Activated CD8-positive, alpha-beta memory T cell treated with anti-CD3 and anti-CD28 coated beads for 36 hours (primary cell): ENCODE measurements at regions not wholly inside any gene's neighbourhood (a gene's known extent, or its start where the extent isn't known, plus 50 kb on each side); places are given as distances from the start of the nearest gene placed in this dataset.

ENCODE experiments used
- CTCF ChIA-PET: fragments of 350-600 bp; sonication (Branson Sonifier 250); formaldehyde crosslinking; loops from one replicate; lab custom pipeline; 2021; ENCODE audit warnings: antibody characterized with exemption; lab: Charles Lee
- POLR2A ChIA-PET: fragments of 350-600 bp; sonication (Branson Sonifier 250); formaldehyde crosslinking; loops from one replicate; lab custom pipeline; 2021; ENCODE audit warnings: antibody characterized with exemption; lab: Charles Lee

DNA sequence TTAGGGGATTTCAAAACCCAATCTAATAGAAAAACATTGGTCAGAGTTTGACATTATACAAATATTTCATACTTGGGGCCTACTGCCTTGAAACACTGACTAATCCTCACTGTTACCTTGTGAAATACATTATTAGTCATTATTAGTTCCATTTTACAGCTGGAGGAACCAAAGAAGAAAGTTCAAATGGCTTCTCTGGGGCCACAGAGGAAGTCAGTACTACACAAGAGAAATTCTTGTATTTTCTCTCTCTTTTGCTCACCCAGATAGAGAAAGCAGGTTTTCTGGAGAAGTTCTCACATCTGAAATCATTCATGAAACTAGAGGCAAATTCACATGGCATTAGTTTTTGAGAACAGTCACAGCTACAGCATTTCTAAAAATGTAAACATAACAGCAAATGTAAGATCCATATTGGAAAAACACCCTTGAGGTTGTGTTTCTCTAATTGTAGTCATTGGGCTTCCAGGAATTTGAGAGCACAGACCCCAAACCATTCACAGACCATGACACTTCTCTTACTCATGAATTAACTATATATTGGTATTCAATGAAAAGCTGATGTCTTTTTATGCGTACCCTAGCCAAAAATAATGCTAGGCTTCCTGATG is 83.0 kb downstream of the LLPH start:
- ChIA-PET POLR2A (no interaction called here), CTCF (interaction anchor here (0.6 kb wide), 1 partner anchor 56 kb away, joined by 3 read pairs; no protein-coding TSS in a partner anchor)

DNA sequence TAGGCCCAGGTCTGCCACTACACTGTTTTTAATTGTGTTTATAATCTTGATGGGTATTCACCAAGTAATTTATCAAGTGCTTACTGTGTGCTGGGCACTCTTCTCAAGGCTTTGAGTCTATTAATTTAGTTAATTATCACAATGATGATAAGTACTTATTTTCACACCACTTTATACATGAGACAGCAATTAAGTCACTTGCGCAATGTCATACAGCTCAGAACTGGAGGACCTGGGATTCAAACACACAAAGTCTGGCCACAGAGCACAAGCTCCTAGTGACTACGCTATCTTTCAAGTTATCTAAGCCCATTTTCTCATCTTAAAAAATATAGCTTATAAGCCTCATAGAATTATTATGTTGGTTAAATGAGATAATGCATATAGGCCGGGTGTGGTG is 85.0 kb downstream of the LLPH start:
- ChIA-PET CTCF (no interaction called here), POLR2A (no interaction called here)

DNA sequence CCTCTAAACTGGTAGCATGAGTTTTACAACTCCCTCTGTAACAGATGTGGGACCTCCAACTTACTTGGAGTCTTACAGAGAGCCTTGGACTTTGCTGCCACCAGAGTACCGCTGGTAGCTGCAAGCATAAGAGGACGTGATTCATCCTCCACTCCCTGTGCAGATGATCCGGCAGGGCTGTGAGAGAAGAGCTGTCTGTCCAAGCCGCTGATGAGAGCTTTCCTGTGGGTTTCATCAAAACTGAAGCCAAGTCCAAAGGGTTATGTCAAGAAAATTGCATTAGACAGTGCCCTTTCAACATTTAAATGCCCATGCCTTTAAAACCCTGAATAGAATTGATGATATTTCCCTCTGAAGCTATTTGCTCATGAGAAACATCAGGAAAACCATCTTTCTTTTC is 85.8 kb downstream of the LLPH start:
- POLR2A ChIA-PET, result no interaction called here
- CTCF ChIA-PET, result no interaction called here

DNA sequence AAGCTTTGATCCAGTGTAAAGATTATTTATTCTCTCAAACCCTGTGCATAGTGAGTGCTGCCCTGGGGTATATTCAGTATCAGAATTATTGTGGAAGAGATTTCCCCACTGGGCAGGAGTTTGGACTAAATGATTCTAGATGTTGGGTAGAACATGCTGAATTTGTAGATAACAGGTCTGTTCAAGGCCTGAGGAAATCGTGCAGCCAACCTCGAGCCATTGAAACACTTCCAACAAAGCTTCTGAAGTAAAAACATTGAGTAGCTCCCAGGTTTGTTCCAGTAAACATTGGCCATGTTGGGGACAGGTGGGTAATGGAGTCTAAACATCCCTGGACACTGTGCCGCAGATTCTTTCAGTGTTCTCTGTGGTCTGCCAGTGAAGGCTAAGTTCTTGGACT is 87.5 kb downstream of the LLPH start:
- POLR2A ChIA-PET, result no interaction called here
- CTCF ChIA-PET, result no interaction called here

DNA sequence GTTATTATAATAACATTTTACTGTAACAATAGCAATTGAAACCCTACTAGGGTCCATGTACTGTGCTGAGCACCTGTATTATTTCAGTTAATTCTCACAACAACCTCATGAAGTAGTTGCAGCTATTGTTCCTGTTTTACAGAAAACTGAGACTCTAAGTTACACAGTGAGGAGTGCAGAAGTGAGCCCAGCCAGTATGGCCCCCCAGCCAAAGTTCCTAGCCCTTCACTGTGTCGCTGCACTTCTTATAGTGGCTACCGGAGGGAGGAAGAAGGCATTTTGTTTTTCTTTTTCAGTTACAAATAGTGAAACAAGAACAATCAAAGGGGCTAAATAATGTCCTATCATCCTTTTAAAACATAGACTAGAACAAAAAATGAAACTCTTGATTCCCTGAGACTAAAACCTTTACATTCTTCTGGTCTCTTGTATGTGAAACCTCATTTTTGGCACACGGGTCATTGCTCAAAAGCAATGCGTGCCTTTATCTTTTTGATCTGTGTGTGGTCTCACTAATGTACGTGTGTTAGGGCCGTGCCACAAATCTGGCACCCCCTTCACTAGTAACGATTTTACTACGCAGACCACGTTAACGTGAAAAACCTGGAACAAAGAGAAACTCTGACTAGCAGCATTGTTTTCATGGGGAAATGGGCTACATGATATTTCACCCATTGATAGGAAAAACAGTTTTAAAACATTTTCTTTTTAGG is 88.7 kb downstream of the LLPH start:
- ChIA-PET CTCF (no interaction called here), POLR2A (no interaction called here)

DNA sequence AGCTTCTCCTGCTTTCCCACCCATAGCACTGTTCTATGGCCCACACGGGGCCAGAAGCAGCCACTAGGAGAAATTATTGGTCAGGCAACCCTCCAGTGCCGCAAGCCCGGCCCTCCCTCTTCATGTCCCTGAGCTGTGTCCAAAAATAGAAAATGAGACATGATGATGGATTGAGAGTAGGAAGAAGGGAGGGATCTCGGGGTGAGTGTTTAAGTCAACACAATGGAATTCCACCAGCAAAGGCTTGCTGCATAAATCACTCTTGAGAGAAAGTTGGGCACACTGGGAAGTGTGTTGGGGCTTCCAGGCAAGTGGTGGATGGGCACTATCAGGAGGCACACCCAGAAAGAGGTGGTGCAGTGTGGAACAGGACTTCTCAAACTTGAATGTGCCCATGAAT is 94.2 kb downstream of the LLPH start:
- CTCF ChIA-PET, result interaction anchor here (1.1 kb wide), 1 partner anchor 480 kb away, joined by 3 read pairs; no protein-coding TSS in a partner anchor
- POLR2A ChIA-PET, result no interaction called here

DNA sequence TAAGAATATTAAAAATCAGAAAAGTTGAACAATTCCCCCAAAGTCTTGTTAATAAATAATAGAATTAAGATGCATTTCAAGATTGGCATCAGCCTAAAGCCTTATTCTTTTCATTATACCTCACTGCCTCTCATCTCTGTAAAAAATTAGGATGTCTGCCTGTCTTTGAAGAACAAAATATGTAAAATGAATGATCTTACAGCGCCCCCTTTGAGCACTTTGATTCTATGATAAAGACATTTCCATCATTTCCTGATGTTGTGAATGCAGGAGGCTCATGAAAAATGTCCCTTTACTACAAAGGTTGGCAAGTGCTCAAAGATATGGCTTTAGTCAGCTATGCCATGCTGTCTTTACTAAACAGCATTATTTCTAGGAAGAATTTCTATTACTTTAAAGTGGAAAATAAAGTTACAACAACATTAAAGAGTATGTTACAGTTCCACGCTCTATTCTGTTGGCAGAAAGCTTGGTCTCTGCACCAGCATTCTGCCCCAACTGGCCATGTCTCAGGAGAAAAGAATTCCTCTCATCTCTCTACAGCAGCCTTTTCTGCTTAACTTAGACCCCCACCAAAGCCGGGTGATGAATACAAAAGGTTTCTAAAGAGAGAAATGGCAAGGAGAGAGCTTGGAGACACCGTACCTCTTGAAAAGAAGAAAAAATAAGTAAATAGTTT is 95.1 kb downstream of the LLPH start:
- POLR2A ChIA-PET, result no interaction called here
- CTCF ChIA-PET, result interaction anchor here (1.1 kb wide), 1 partner anchor 479 kb away, joined by 3 read pairs; no protein-coding TSS in a partner anchor

DNA sequence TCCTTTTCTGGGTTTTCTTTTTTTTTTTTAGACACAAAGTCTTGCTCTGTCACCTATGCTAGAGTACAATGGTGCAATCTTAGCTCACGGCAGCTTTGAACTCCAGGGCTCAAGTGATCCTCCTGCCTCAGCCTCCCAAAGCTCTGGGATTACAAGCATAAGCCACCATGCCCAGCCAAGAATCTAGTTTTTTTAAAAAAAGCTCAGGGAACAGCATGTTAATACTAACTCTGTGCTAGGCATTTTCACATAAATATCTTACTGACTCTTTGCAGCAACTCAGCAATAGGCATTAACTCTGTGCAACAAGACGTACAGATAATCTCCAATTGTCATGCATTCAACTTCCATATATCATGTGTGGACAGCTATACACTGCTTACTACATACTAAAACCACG is 97.4 kb downstream of the LLPH start:
- ChIA-PET CTCF (no interaction called here), POLR2A (no interaction called here)

DNA sequence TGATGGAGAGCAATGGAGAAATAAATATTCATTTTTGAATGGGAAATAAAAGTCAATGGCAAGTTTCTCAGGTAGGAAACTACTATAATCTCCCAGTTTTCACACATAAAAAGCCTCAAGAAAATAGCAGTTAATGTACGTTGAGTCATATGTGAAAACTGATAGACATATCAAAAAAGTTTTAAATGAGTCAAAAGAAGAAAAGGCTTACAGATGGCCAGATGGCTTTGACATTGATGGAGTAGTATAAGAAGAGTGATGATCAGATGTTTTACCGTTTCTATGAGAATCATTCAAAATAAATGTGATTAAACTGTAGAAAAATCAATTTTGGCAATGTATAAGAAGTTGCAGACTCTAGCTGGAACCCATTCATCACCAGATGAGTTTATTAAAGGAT is 97.8 kb downstream of the LLPH start:
- ChIA-PET CTCF (no interaction called here), POLR2A (no interaction called here)

DNA sequence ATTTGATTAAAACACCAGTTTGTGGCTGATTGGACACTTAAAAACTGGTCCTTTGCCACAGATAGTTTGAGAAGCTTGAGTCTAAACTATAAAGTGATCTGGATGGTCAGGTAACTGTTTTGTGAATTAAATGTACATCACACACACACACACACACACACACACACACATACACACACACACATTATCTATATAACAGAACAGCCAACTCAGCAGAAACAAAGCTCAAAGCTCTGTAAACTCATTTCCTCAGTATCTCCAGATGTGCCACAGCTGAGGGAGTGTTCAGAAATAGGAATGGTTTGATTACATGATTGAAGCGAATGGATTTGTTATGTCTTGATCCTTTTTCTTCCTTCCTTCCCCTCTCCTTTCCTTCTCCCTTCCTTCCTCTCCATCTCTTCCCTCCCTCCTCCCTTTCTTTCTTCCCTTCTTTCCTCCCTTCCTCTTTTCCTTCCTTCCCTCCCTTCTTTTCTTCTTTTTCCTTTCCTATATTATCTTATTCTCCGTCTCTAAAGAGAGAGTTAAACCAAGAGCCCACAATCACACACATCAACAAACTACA is 100.3 kb downstream of the LLPH start:
- CTCF ChIA-PET, result no interaction called here
- POLR2A ChIA-PET, result no interaction called here

DNA sequence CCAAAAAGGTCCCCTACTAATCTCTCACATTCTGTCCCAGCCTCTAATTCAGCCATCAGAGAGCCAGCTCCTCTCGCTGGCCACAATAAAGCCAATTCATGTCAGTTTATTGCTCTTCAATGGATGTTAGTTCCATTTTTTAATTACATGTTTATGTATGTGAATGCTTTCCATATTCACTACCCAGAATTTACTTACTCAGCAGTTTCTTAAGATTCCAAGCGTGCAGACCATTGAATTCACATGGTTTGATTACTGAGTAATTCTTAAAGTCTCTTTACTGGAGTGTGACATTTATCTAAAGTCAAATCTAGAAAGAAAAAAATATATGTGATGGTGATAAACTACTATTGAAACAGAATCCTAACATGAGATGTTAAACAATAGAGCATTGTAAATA is 102.2 kb downstream of the LLPH start:
- ChIA-PET POLR2A (no interaction called here), CTCF (no interaction called here)

DNA sequence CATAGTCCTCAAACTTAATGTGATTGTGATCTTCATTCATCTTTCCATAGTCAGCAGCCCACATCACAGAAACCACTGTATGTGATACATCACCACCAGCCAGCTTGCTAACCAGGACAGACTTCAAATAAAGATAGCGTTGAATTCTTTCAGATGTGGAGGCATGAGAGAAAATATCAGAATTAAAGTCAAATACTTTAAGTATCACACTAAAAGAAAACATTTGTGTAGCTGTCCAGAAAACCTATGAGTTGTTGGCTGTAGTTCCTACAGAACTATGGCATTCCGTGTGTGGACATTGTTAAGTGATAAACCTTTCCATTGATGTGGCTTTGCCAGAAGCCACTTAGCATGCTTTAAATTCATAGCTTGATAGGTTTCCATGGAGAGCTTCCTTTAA is 105.1 kb downstream of the LLPH start:
- ChIA-PET CTCF (no interaction called here), POLR2A (no interaction called here)

DNA sequence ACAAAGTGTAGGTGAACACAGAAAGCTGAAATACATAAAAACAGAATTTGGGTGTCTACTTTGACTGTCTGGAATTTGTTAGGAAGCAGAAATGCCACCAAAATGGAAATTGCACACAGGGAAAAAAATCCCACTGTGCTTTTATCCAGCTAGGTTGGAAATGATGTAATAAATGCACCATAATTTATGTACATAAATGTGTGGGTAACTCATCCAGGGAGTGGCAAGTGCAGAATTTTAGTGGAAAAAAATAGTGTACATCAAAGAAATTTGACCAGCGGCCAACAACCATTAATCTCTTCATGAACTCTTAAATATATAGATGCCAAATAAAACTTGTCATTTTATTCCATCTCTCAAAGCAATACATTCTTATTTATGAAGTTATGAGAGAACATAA is 105.6 kb downstream of the LLPH start:
- CTCF ChIA-PET, result interaction anchor here (0.5 kb wide), 1 partner anchor 620 kb away, joined by 3 read pairs; no protein-coding TSS in a partner anchor

DNA sequence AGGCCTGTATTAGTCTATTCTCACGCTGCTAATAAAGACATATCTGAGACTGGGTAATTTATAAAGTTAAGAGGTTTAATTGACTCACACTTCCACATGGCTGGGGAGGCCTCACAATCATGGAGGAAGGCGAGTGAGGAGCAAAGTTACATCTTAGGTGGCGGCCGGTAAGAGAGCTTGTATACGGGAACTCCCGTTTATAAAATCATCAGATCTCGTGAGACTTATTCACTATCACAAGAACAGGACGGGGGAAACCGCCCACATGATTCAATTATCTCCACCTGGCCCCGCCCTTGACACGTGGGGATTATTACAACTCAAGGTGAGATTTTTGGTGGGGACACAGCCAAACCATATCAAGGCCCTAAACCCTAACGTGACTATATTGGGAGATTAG is 110.1 kb downstream of the LLPH start:
- POLR2A ChIA-PET, result no interaction called here
- CTCF ChIA-PET, result no interaction called here

More for the DNA sequence above, 105.6 kb downstream of the LLPH start:
- POLR2A ChIA-PET, result no interaction called here

DNA sequence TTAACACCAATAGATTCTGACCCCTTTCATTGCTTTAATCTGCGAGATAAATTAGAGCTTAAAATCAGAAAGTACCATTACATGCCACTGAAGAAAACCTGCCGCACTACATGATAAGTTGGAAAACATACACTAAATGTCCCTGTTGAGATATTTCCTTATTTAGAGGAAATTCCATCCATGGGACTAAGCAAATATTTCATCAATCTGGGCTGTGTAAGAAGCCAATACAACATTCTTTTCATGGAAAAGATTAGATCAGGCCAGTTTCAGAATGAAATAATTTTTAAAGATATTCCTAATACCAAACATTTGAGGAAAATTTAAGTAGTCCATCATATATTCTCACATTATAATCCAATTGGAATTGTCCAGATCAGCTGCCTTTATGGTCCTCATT is 112.8 kb downstream of the LLPH start:
- ChIA-PET CTCF (no interaction called here), POLR2A (no interaction called here)
